ENCODE measurements at regions not wholly inside any gene's neighbourhood (a gene's known extent, or its start where the extent isn't known, plus 50 kb on each side); places are given as distances from the start of the nearest gene placed in this dataset.

GRCh38 chr9:14992516-14992915 lies 82.3 kb upstream of the FREM1 start:
- TF ChIP-seq KDM3A (CRISPR knock-in tag; IDR thresholded peaks at IDR 0.05; ENCODE audit: low read depth), result no peak
- no peak for TF ChIP-seq TCF7L2 (IDR thresholded peaks at IDR 0.05; ENCODE audit: low read depth, low read length)
- TF ChIP-seq ZNF253 (CRISPR knock-in tag; IDR thresholded peaks at IDR 0.05; ENCODE audit: borderline replicate concordance), result no peak
- TF ChIP-seq TOE1 (CRISPR knock-in tag; IDR thresholded peaks at IDR 0.05), result no peak
- TF ChIP-seq EP300 (IDR thresholded peaks at IDR 0.05; ENCODE audit: low read depth in 2 of 2, low read length in 2 of 2), result no peak
- TF ChIP-seq EP300 (CRISPR knock-in tag; IDR thresholded peaks at IDR 0.05; ENCODE audit: borderline replicate concordance), result no peak
- TF ChIP-seq PHF5A (CRISPR knock-in tag; IDR thresholded peaks at IDR 0.05; ENCODE audit: low read depth, unreplicated experiment), result no peak

Measured in HepG2 (cell line).